ENCODE measurements at regions not wholly inside any gene's neighbourhood (a gene's known extent, or its start where the extent isn't known, plus 50 kb on each side); places are given as distances from the start of the nearest gene placed in this dataset.
"Not testable (repeated sequence)": the region's sequence is repeated elsewhere in the genome, so short reads cannot be mapped to it uniquely, and the experiment has no call there.

- not testable (repeated sequence) for TF ChIP-seq MAX (CRISPR knock-in tag; IDR thresholded peaks at IDR 0.05); FOXK1 (CRISPR knock-in tag; IDR thresholded peaks at IDR 0.05); CTCF (IDR thresholded peaks at IDR 0.05); IRF1 (CRISPR knock-in tag; IDR thresholded peaks at IDR 0.05); GTF2I (CRISPR knock-in tag; conservative IDR thresholded peaks at IDR 0.05)
Observed at GRCh38 chr3:98713332-98713731, 49.8 kb upstream of the ST3GAL6 start.

All from WTC11 (cell line).